ENCODE measurements at regions not wholly inside any gene's neighbourhood (a gene's known extent, or its start where the extent isn't known, plus 50 kb on each side); places are given as distances from the start of the nearest gene placed in this dataset.
A peak's percentile ranks its signal among the peaks of the same experiment; 100 is the strongest.

- peak; percentile 17 for DNase-seq
Observed at GRCh38 chr13:39942552-39943273, 287.3 kb downstream of the COG6 start.

GRCh38 chr13:39943711-39944110 lies 288.2 kb downstream of the COG6 start:
- DNase-seq: no peak

DNA sequence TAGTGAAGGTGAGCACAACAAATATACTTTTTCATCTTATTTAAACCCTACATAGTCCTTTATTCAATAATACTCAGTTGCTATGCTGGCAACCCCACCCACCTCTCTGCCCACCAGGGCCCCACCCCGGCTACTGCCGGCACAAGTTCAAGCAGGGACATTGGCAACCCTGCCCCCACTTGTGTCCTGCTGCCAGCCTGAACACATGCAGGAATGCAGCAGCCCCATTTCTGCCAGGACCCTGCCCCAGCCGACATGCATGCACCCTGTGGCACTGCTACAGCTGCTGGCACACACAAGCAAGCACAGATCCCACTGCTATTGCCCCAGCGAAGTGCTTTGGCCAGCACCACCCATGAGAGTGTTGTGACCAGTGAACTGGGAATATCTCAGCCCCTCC lies 289.8 kb downstream of the COG6 start:
- DNase-seq: no peak

DNA sequence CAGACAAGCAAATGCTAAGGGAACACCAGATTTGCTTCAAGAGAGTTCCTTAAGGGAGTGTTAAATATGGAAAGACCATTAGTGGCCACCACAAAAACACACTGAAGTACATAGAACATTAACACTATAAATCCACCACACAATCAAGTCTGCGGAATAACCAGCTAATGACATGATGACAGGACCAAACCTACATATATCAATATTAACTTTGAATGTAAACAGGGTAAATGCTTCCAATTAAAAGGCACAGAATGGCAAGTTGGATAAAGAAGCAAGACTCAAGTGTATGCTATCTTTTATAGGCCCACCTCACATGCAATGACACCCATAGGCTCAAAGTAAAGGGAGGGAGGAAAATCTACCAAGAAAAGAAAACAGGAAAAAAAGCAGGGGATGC lies 291.3 kb downstream of the COG6 start:
- DNase-seq: no peak

- no peak for DNase-seq
Observed at GRCh38 chr13:39951301-39951700, 295.8 kb downstream of the COG6 start.

GRCh38 chr13:39952249-39953233 lies 297.1 kb downstream of the COG6 start:
- no peak for DNase-seq

DNA sequence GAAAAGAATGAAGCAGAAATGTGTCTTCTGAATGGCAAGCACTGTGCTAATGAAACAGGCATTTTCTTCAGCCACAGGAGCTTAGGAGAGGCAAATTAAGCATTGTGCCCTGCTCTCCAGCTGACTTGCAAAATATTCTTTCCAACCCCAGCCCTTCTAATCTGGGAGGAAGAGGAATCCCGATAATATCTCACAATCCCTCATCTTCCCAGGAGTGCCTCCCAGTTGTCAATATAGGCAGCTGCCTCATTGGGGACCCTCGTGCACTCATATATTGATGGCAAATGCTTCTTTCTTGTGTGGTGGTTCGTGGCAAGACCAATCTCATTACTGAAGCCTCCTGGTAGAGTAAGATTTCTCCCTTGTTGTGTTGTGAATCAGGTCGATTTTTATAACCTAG lies 299.0 kb downstream of the COG6 start:
- DNase-seq: no peak

DNA sequence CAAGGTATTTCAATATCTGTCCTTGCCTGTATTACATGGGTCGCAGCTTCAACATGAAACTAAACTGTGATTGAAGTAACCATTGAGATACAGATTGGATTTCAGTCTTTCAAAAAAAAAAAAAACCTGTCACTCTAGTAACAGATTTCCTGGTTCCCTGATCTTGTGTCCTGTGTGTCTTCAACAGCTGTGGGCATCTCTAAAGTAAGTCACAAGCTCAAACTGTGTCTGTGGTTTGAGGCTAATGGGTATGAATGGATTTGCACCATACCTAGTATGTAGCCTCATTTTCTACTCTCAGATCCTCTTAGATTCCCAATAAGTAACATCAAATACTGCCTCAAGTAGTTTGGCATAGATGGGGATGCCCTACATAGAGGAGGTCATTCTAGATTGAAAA lies 300.1 kb downstream of the COG6 start:
- no peak for DNase-seq

DNA sequence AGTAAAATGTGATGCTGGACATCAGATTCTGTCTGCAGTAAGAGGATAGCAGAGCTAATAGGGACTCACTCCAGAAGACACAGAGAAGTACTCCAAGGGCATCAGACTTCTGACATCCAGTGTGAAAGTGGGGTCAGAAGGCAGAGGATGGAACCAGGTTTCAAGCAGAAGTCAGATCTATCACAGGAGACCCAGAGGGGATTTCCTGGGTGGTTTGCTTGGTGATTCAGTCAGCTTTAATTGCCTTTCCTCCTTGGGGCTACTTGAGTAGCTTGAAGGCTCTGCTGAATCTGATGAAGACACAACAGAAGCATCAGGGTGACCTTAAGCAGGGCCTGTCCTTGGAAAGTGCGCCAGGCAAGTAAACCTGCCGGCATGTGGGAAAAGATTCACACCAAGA lies 300.6 kb downstream of the COG6 start:
- no peak for DNase-seq

GRCh38 chr13:39957868-39958677 lies 302.6 kb downstream of the COG6 start:
- no peak for DNase-seq

GRCh38 chr13:39959497-39960144 lies 304.2 kb downstream of the COG6 start:
- DNase-seq: no peak

- DNase-seq: no peak
Observed at GRCh38 chr13:39960191-39960590, 304.7 kb downstream of the COG6 start.

DNA sequence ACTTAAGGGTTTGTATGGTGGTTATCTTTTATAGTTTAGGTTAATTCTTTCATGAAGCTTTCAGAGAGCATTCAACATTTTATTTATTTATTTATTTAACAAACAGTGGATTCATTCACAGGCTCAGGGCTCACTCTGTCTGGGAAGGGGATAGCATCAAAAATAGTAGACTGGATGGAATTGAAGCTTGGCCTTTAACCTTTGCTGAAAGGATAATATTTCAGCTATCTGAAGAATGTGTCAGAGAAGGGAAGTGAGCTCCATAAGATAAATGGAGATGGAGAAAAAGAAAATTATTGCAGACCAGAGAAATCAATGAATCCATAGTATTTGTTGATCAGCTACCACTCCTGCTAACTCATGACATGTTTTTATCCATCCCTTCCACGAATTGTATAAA lies 305.6 kb downstream of the COG6 start:
- DNase-seq: no peak

DNA sequence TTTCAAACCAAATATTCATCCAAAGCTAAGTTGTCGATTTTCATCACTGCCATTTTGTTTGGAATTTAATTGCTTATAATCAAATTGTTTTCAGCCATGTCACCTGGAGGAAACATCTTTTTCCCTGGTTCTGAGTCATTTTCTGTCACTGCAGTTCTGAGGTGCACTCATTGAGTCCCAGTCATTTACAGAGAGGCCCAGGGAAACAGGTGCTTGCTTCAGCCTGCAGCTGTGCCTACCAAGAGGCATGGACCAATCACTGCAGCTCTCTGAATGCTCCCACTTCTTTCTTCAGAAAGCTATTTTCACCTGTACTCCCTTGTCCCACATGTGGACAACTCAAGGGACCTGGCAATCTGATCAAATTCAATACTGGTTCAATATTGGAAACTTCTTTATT lies 308.1 kb downstream of the COG6 start:
- no peak for DNase-seq

DNA sequence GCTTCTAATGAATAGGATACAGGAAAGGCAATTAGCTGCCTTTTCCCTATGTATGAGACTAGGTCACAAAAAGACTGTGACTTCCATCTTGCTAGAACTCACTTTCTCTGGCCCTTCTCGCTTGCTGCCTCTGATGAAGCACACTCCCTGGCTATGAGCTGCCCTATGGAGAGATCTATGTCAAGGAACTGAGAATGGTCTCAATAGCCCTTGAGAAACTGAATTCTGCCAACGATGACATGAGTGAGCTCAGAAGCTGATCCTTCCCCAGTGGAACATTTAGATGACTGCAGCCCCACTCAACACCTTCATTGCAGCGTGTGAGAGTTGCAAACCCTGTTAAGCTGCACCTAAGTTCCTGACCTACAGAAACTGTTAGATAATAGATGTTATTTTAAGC lies 309.8 kb downstream of the COG6 start:
- no peak for DNase-seq

GRCh38 chr13:39967199-39967959 lies 311.9 kb downstream of the COG6 start:
- DNase-seq: no peak

- no peak for DNase-seq
Observed at GRCh38 chr13:39968646-39969475, 313.4 kb downstream of the COG6 start.

- DNase-seq: no peak
Observed at GRCh38 chr13:39970177-39970846, 314.9 kb downstream of the COG6 start.

GRCh38 chr13:39971526-39971925 lies 316.1 kb downstream of the COG6 start:
- no peak for DNase-seq

- no peak for DNase-seq
Observed at GRCh38 chr13:39976481-39976880, 321.0 kb downstream of the COG6 start.

All from SHP77 treated with DMSO at 0.1 percent for 48 hours (cell line).